ENCODE measurements at regions not wholly inside any gene's neighbourhood (a gene's known extent, or its start where the extent isn't known, plus 50 kb on each side); places are given as distances from the start of the nearest gene placed in this dataset.
"Not testable (repeated sequence)": the region's sequence is repeated elsewhere in the genome, so short reads cannot be mapped to it uniquely, and the experiment has no call there.

GRCh38 chr7:124322561-124322960 is 289.7 kb upstream of the TMEM229A start:
- no peak for DNase-seq

GRCh38 chr7:124318721-124319450 is 286.0 kb upstream of the TMEM229A start:
- no peak for DNase-seq

GRCh38 chr7:124310934-124311390 is 278.1 kb upstream of the TMEM229A start:
- DNase-seq: no peak

GRCh38 chr7:124308384-124308783 is 275.5 kb upstream of the TMEM229A start:
- DNase-seq: no peak

GRCh38 chr7:124295289-124295688 is 262.4 kb upstream of the TMEM229A start:
- DNase-seq: no peak

- no peak for DNase-seq
Observed at GRCh38 chr7:124284937-124285336, 252.1 kb upstream of the TMEM229A start.

- DNase-seq: peak; percentile 9 to 26
Observed at GRCh38 chr7:124276005-124276622, 243.2 kb upstream of the TMEM229A start.

- no peak for DNase-seq
Observed at GRCh38 chr7:124275411-124275810, 242.5 kb upstream of the TMEM229A start.

- no peak for DNase-seq
Observed at GRCh38 chr7:124269774-124270173, 236.9 kb upstream of the TMEM229A start.

- no peak for DNase-seq
Observed at GRCh38 chr7:124267154-124267553, 234.3 kb upstream of the TMEM229A start.

- no peak for DNase-seq
Observed at GRCh38 chr7:124263232-124263827, 230.5 kb upstream of the TMEM229A start.

- no peak for DNase-seq
Observed at GRCh38 chr7:124261710-124262109, 228.8 kb upstream of the TMEM229A start.

- DNase-seq: no peak
Observed at GRCh38 chr7:124257638-124258308, 224.9 kb upstream of the TMEM229A start.

- no peak for DNase-seq
Observed at GRCh38 chr7:124255041-124255655, 222.3 kb upstream of the TMEM229A start.

GRCh38 chr7:124254396-124254795 is 221.5 kb upstream of the TMEM229A start:
- no peak for DNase-seq

GRCh38 chr7:124251636-124252035 is 218.8 kb upstream of the TMEM229A start:
- DNase-seq: no peak

GRCh38 chr7:124250297-124251034 is 217.6 kb upstream of the TMEM229A start:
- DNase-seq: no peak

- no peak for DNase-seq
Observed at GRCh38 chr7:124247691-124248090, 214.8 kb upstream of the TMEM229A start.

- no peak for DNase-seq
Observed at GRCh38 chr7:124246262-124246863, 213.5 kb upstream of the TMEM229A start.

- DNase-seq: not testable (repeated sequence)
Observed at GRCh38 chr7:124244469-124244868, 211.6 kb upstream of the TMEM229A start.

- DNase-seq: no peak
Observed at GRCh38 chr7:124219681-124220080, 186.8 kb upstream of the TMEM229A start.

GRCh38 chr7:124208642-124209041 is 175.8 kb upstream of the TMEM229A start:
- no peak for DNase-seq

Measured in SHP77 (cell line).